B cell (primary cell): ENCODE measurements at regions not wholly inside any gene's neighbourhood (a gene's known extent, or its start where the extent isn't known, plus 50 kb on each side); places are given as distances from the start of the nearest gene placed in this dataset.

Experiments used
- ATAC-seq: fragments of 200-7000 bp; cut with Tn5 transposase; one replicate; pipeline ENCODE4 v1.10.0; 2021; ENCODE audit warnings: low read depth, mild to moderate bottlenecking, moderate number of reproducible peaks, moderate library complexity
- CTCF ChIA-PET: fragments of 350-600 bp; sonication (Branson Sonifier 250); formaldehyde crosslinking; loops from one replicate; lab custom pipeline; 2021; ENCODE audit warnings: antibody characterized with exemption, inconsistent platforms; lab: Charles Lee
- POLR2A ChIA-PET: fragments of 350-600 bp; sonication (Branson Sonifier 250); formaldehyde crosslinking; loops from one replicate; lab custom pipeline; 2021; ENCODE audit warnings: antibody characterized with exemption; lab: Charles Lee
- DNase-seq: peaks from one replicate; pipeline ENCODE4 v3.0.0; 2013
- H2AFZ ChIP-seq: 2 replicates; pipeline ENCODE4 v1.6.1; 2012; ENCODE audit warnings: mild to moderate bottlenecking, low read depth, low read length; ENCODE audit not compliant: insufficient read depth, poor library complexity, severe bottlenecking
- H3K27ac ChIP-seq, 2 donors: 1 replicate in 1 of 2; 2 replicates in 1 of 2; pipeline ENCODE4 v1.5.1; 2012 to 2013; ENCODE audit warnings: low read length in 2 of 2, mild to moderate bottlenecking in 2 of 2, moderate library complexity in 1 of 2
- H3K27me3 ChIP-seq, 4 experiments: fragments of 200-600 bp in 1 of 4; sonication (generic) in 1 of 4; replicated peaks in 1 of 4; 1 replicate in 2 of 4; 2 replicates in 2 of 4; pipeline versions ENCODE4 v1.6.1 to v1.7.0; 2013 to 2016; ENCODE audit warnings: low read length in 3 of 4, mild to moderate bottlenecking in 2 of 4, mixed read lengths in 1 of 4, moderate library complexity in 1 of 4; ENCODE audit not compliant: insufficient read depth in 4 of 4, control insufficient read depth in 3 of 4; ENCODE audit errors: control extremely low read depth in 1 of 4
- H3K36me3 ChIP-seq, 2 experiments: replicated peaks in 1 of 2; 1 replicate in 1 of 2; 2 replicates in 1 of 2; pipeline versions ENCODE4 v1.6.1 to v1.7.1; 2013; ENCODE audit warnings: low read length in 1 of 2; ENCODE audit not compliant: insufficient read depth in 2 of 2, control insufficient read depth in 1 of 2; ENCODE audit errors: control extremely low read depth in 1 of 2, extremely low read depth in 1 of 2
- H3K4me1 ChIP-seq, 2 donors: fragments of 200-600 bp in 1 of 2; sonication (generic) in 1 of 2; 1 replicate in 1 of 2; 2 replicates in 1 of 2; pipeline versions ENCODE4 v1.5.1 to v1.6.1; 2013 to 2017; ENCODE audit warnings: low read length in 2 of 2; ENCODE audit not compliant: control insufficient read depth in 2 of 2, insufficient read depth in 2 of 2
- H3K4me2 ChIP-seq: replicated peaks from 2 replicates; pipeline ENCODE3; 2012; ENCODE audit warnings: mild to moderate bottlenecking, low read depth, low read length; ENCODE audit not compliant: poor library complexity, severe bottlenecking
- H3K4me3 ChIP-seq, 5 experiments: fragments of 200-600 bp in 1 of 5; sonication (generic) in 1 of 5; 1 replicate in 3 of 5; 2 replicates in 2 of 5; pipeline versions ENCODE4 v1.5.1 to v1.7.0; 2011 to 2016; ENCODE audit warnings: low read length in 4 of 5, mild to moderate bottlenecking in 4 of 5, low read depth in 2 of 5, control low read depth in 1 of 5, moderate library complexity in 1 of 5; ENCODE audit not compliant: insufficient read depth in 1 of 5; ENCODE audit errors: control extremely low read depth in 1 of 5, extremely low read depth in 1 of 5
- H3K79me2 ChIP-seq: fragments of 200-600 bp; sonication (generic); one replicate; pipeline ENCODE4 v1.6.0; 2016; ENCODE audit warnings: low read length; ENCODE audit not compliant: control insufficient read depth, insufficient read depth
- H3K9ac ChIP-seq: fragments of 200-600 bp; sonication (generic); 2 replicates; pipeline ENCODE4 v1.6.1; 2017; ENCODE audit warnings: mild to moderate bottlenecking, low read length, moderate library complexity
- H3K9me3 ChIP-seq, 3 donors: one replicate each; pipeline versions ENCODE4 v1.6.1 to v1.7.1; 2013; ENCODE audit warnings: low read length in 2 of 3; ENCODE audit not compliant: control insufficient read depth in 2 of 3, insufficient read depth in 1 of 3; ENCODE audit errors: control extremely low read depth in 1 of 3
- H4K20me1 ChIP-seq: 2 replicates; pipeline ENCODE4 v1.6.0; 2012; ENCODE audit warnings: mild to moderate bottlenecking, low read length; ENCODE audit not compliant: insufficient read depth, control insufficient read depth, poor library complexity, severe bottlenecking
- H3K27ac Mint-ChIP-seq: one replicate; pipeline ENCODE4 v1.8.0; 2021; ENCODE audit warnings: mixed read lengths
- H3K27me3 Mint-ChIP-seq: one replicate; pipeline ENCODE4 v1.8.0; 2021; ENCODE audit warnings: mixed read lengths
- H3K4me1 Mint-ChIP-seq: one replicate; pipeline ENCODE4 v1.8.0; 2021; ENCODE audit warnings: mixed read lengths
- H3K4me3 Mint-ChIP-seq: one replicate; pipeline ENCODE4 v1.8.0; 2021; ENCODE audit warnings: mixed read lengths
- H3K9me3 Mint-ChIP-seq: one replicate; pipeline ENCODE4 v1.8.0; 2022; ENCODE audit warnings: mixed read lengths; ENCODE audit not compliant: insufficient read depth
- EZH2 ChIP-seq: IDR thresholded peaks from 2 replicates; pipeline ENCODE4 v1.6.1; 2012; ENCODE audit warnings: borderline replicate concordance, low read depth, mild to moderate bottlenecking, moderate library complexity, low read length; ENCODE audit not compliant: insufficient read depth, poor library complexity, severe bottlenecking
- WGBS: methylation state at CpG from one replicate; pipeline ENCODE4 v1.1.5; 2013; ENCODE audit warnings: missing lambda C conversion rate; ENCODE audit not compliant: insufficient coverage; 5-methylcytosine and 5-hydroxymethylcytosine counted together
- intact Hi-C: fragments of 100-400 bp; cut with micrococcal nuclease; formaldehyde crosslinking; loops from one replicate; pipeline ENCODE4 v1.10.0; 2022
- TF ChIP-seq, protein P1 (sequence below): fragments of 200-600 bp; IDR thresholded peaks from one replicate; pipeline ENCODE4 v1.8.0; 2022; ENCODE audit warnings: antibody characterized with exemption, mild to moderate bottlenecking

GRCh38 chr7:89500084-89500483 is 654.2 kb upstream of the STEAP1 start:
- no peak overlapping the region for H3K4me3 ChIP-seq
- ChIA-PET POLR2A (no interaction called here), CTCF (no interaction called here)
- H3K27me3 ChIP-seq = no peaks in the 10 kb centered on the region
- no CpG with 5 or more reads among the region's 2 CpGs for WGBS
- intact Hi-C loops = no loop called here
- ATAC-seq (no peak), DNase-seq (no peak)
- H3K27me3 Mint-ChIP-seq = no peaks in the 10 kb centered on the region
- TF ChIP-seq, protein P1, sequence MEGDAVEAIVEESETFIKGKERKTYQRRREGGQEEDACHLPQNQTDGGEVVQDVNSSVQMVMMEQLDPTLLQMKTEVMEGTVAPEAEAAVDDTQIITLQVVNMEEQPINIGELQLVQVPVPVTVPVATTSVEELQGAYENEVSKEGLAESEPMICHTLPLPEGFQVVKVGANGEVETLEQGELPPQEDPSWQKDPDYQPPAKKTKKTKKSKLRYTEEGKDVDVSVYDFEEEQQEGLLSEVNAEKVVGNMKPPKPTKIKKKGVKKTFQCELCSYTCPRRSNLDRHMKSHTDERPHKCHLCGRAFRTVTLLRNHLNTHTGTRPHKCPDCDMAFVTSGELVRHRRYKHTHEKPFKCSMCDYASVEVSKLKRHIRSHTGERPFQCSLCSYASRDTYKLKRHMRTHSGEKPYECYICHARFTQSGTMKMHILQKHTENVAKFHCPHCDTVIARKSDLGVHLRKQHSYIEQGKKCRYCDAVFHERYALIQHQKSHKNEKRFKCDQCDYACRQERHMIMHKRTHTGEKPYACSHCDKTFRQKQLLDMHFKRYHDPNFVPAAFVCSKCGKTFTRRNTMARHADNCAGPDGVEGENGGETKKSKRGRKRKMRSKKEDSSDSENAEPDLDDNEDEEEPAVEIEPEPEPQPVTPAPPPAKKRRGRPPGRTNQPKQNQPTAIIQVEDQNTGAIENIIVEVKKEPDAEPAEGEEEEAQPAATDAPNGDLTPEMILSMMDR = no peak
- TF ChIP-seq EZH2 = no peak
- peaks cover 2% of the 10 kb centered on the region for H3K9me3 Mint-ChIP-seq
- no peaks in the 10 kb centered on the region for H3K4me1 Mint-ChIP-seq
- no peaks in the 10 kb centered on the region for H3K79me2 ChIP-seq
- no peak overlapping the region for H3K27ac ChIP-seq
- no peaks in the 10 kb centered on the region for H4K20me1 ChIP-seq
- no peak overlapping the region for H3K27ac Mint-ChIP-seq
- H3K9ac ChIP-seq = no peak overlapping the region
- no peak overlapping the region for H3K4me3 Mint-ChIP-seq
- no peaks in the 10 kb centered on the region for H3K4me1 ChIP-seq
- no peaks in the 10 kb centered on the region for H3K9me3 ChIP-seq
- H3K36me3 ChIP-seq = no peaks in the 10 kb centered on the region
- no peak overlapping the region for H2AFZ ChIP-seq
- no peak overlapping the region for H3K4me2 ChIP-seq

- Mint-ChIP-seq H3K4me3 (no peak overlapping the region), H3K27ac (no peak overlapping the region), H3K9me3 (no peaks in the 10 kb centered on the region), H3K4me1 (no peaks in the 10 kb centered on the region), H3K27me3 (no peaks in the 10 kb centered on the region)
- H3K27me3 ChIP-seq = no peaks in the 10 kb centered on the region
- H3K4me3 ChIP-seq = no peak overlapping the region
- ATAC-seq (no peak), DNase-seq (no peak)
- intact Hi-C loops = no loop called here
- no peaks in the 10 kb centered on the region for H3K79me2 ChIP-seq
- H3K27ac ChIP-seq = no peak overlapping the region
- H4K20me1 ChIP-seq = no peaks in the 10 kb centered on the region
- H3K36me3 ChIP-seq = no peaks in the 10 kb centered on the region
- H3K4me2 ChIP-seq = no peak overlapping the region
- H2AFZ ChIP-seq = no peak overlapping the region
- POLR2A ChIA-PET = no interaction called here
- H3K9me3 ChIP-seq = no peaks in the 10 kb centered on the region
- CTCF ChIA-PET = no interaction called here
- TF ChIP-seq, protein P1 = no peak
- no peak for TF ChIP-seq EZH2
- no peak overlapping the region for H3K9ac ChIP-seq
- H3K4me1 ChIP-seq = no peaks in the 10 kb centered on the region
Measured at GRCh38 chr7:89503281-89503680, 651.0 kb upstream of the STEAP1 start.
